Stimulated activated CD8-positive, alpha-beta memory T cell treated with anti-CD3 and anti-CD28 coated beads, Interleukin-4, amount 100 ng/mL, for 48 hours (primary cell): ENCODE measurements at regions not wholly inside any gene's neighbourhood (a gene's known extent, or its start where the extent isn't known, plus 50 kb on each side); places are given as distances from the start of the nearest gene placed in this dataset.

Experiments
- DNase-seq: peaks from one replicate; pipeline ENCODE4 v3.0.0-alpha.2; 2020

- DNase-seq = no peak
Measured at GRCh38 chr3:107061466-107061865, 315.8 kb upstream of the CCDC54 start.

DNA sequence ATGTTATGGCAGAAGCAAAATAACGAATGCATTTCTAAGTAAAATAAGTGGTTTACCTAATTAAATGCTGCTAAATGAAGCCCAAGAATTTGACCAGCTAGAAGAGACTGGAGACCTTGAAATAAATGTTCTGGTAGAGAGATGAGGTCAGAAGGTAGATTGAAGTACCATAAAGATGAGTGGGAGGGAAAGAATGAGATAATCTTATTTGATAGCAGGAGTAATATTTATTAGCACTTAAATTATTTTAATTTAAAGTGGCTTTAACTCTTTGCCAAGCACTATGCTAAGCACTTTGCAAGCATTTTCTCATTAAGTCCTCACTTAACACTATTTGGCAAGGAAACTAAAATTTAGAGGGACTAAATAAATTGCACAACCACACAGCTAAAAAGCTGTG, 314.9 kb upstream of the CCDC54 start:
- no peak for DNase-seq

DNA sequence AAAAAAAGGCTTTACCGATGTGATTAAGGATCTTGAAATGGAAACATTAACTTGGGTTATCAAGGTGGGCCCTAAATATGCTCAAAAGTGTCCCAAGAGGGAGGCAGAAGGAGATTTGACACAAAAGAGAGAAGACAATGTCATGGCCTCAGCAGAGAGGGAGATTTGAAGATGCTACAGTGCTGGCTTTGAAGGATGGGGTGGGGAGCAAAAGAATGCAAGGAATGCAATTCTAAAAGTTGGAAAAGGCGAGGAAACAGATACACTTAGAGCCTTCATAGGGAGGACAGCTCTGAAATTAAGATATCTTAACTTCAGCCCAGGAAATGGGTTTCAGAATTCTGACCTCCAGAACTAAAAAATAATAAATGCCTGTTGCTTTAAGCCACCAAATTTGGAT, 314.5 kb upstream of the CCDC54 start:
- no peak for DNase-seq

- no peak for DNase-seq
Measured at GRCh38 chr3:107063351-107063750, 313.9 kb upstream of the CCDC54 start.

GRCh38 chr3:107064405-107065060, 312.7 kb upstream of the CCDC54 start:
- peak; percentile 77 for DNase-seq

GRCh38 chr3:107065094-107065861, 312.0 kb upstream of the CCDC54 start:
- no peak for DNase-seq

DNA sequence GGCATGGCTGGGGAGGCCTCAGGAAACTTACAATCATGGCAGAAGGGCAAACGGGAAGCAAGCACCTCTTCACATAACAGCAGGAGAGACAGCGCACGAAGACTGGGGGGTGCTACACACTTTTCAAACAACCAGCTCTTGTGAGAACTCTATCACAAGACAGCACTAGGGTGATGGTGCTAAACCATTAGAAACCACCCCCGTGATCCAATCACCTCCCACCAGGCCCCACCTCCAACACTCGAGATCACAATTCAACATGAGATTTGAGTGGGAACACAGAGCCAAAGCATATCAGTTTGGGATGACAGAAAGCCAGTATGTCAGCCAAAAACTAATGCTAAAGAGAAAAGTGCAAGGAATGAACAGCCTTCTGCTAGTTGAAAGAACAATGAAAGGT, 309.8 kb upstream of the CCDC54 start:
- DNase-seq = no peak

DNA sequence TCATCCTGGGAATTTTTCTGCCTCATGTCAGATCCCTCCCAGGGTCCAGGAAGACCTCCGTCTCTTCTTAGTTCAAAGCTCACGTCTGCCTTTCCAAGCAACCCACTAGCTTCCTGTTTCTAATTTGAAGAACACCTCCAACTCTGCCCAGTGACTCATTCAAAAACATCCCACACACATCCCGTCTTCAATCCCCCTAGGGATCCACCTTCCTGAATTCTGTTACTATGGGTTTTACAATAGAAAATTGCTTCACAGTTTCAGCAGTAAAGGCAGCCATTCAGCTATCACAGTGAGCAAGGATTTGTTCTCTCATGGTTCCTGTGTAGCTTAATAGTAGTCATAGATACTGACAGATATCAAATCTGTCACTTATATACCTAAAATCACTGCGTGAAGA, 308.3 kb upstream of the CCDC54 start:
- no peak for DNase-seq

GRCh38 chr3:107076946-107077345, 300.3 kb upstream of the CCDC54 start:
- no peak for DNase-seq

DNA sequence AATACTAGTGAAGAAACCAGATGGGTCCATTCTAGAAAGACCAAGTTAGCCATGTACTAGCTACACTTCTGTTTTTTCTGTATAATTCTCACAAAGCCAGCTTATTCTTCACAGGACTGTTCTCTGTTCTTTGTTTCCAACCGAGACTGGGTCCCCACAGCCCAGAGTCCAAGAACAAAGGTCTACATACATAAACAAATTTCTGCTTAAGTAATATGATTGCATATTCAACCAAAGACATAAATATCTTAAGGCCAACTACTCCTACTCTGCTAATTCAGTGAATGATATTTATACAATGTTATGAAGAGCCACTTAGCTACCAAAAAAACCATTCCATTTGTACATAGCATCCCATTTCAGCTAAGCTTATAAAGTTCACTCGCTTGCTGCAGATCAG, 299.8 kb upstream of the CCDC54 start:
- DNase-seq = no peak

DNA sequence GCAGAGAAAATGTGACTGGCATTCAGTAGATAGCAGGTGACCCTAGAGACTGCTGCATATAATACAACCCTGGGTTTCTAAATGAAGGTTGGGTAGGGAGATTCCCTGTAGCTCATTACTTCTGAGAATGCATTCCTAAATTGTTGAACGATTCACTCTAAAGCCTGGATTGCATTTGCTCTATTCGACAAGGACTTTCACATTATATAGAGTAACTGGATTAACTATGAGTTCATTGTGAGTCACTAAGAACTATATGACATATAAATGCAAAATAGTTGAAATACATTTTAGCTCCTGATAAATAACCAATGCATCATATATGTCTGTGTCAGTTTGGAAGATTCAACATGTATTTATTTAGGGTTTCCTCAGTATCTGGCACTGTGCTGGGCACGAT, 294.7 kb upstream of the CCDC54 start:
- DNase-seq = no peak

DNA sequence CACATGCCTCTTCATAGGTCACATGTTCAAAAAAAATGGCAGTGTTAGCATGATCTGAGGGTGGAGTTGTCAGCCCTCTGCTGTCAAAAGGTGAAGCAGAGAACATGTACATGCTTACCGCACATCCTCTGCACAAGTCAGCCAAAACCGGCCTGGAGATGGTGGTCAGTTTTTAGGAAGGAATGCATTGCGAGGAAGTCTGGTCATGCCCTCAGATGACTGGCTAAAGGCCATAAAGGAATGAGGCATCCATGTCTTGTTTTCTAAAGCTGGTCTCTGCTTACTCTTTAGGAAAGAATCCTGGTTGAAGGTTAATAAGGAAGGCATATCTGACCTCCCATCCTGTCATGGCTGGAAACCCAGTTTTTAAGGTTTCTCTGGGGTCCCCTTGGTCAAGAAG, 292.0 kb upstream of the CCDC54 start:
- no peak for DNase-seq

GRCh38 chr3:107092121-107092520, 285.1 kb upstream of the CCDC54 start:
- no peak for DNase-seq

DNA sequence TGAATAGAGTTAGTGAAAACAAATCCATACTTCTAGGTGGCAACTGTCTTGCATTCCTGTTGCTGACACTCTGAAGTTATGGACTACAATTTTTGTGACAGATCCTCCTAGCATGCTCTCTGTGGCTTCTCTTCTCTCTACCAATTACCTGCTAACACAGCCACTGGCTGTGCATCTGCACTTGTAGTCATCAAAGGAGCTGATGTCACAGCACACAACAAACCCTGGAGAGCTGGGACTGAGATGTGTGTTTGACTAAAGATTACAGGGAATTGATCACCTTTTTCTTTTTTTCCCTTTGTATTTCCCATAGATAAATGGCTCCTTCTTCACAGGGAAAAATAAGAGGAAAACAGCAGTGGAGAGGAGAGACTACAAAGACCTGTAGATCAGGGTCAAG, 278.4 kb upstream of the CCDC54 start:
- no peak for DNase-seq

DNA sequence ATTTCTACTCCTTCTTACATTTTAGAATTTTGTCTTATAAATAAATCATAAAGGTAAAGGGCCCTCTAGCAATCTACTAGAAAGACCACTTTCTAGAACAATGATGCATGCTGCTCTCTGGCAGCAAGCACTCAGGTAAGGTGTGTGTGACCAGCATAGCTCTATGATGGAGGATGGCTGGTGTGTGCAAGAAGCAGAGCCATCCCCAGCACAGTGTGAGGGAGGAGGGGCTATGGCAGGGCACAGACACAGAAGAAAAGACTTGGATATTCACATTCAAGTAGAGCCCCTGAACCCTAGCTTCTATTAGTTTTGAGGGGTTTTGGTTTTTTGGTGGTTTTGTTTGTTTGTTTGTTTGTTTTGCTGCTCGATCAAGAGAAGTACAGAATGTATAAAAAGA, 277.1 kb upstream of the CCDC54 start:
- no peak for DNase-seq

- DNase-seq = no peak
Measured at GRCh38 chr3:107100573-107100972, 276.7 kb upstream of the CCDC54 start.

DNA sequence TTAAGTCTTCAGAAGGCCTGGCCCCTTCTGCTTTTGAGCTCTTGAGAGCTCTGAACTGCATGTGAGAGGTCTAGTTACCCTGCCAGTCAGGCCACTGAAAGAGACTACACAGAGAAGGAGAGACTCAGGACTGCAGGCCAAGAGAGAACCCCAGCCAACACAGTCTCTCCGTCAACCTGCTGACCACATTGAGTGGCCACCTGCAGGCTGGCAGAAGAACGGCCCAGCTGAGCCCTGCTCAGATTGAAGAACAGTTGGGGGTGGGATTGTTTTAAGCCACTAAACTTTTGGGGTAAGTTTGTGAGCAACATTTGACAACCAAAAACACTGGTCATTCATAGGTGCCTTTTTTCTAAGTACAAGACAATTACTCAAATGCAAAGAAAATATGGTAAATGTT, 273.5 kb upstream of the CCDC54 start:
- no peak for DNase-seq

DNA sequence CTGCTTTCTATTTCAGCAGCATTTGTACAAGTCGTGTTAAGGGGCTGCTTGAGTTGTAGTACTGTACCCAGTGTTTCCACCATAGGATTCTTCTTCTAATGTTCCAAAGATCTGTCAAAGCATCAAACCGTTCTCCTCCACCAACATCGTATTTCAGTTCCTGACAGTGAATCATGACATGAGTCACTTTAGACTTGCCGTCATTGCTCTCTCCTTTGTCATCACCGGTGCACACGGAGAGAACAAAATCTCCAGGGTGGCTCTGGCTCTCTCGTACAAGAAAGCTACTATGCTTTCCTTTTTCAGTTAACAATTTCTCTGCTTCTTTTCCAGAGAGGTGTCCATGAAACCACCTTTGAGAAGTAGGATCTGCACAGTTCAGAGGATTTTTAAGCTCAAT, 270.9 kb upstream of the CCDC54 start:
- no peak for DNase-seq

- DNase-seq = no peak
Measured at GRCh38 chr3:107106907-107107306, 270.3 kb upstream of the CCDC54 start.

DNA sequence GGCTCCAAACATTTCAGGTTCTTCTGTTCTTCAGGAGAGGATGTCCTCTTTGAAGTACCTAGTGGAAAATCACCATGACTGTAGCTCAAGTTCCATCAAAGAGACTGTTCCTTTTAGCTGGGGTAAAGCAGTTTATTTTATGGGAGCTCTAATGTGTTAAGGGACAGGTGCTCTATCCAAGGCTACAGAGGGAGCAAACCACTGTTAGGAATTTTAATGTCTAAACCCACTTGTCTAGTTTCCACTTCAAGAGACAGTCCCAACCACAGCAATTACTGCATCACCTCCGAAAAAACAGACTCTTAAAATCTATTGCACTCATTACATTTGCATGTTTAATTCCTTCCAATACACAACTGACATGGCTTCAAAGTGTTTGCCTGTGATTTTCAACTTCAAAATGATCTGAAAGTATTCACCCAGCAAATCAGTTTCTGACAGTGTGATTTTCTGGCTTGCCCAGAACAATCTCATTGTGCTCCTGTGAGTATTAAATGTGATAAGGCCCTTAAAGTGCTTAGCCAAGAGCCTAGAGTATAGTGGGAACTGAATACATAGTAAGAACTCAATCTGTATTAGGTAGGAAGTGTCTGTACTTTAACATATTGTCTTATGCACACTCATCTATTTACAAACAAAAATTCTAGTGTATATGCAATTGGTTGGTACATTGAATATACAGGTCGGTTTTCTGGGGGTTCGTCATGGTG, 266.5 kb upstream of the CCDC54 start:
- DNase-seq = no peak

GRCh38 chr3:107111872-107112271, 265.4 kb upstream of the CCDC54 start:
- no peak for DNase-seq

DNA sequence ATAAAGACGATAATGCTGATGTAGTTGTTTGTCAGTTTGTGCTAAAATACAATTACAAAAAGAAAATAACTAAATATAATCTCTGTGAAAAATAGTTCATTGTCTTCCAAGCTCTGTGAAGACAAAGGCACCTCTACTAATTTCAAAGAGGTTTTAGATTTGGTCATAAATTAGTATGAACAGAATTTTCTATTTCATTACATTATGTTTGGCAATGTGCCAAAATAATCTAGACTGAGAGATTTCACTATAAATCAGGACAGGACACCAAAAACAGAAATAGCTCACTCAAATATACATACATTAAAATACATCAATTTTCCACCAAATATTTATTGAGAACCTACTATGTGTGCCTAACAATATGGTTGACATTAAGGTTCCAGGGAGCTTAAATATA, 264.9 kb upstream of the CCDC54 start:
- no peak for DNase-seq

DNA sequence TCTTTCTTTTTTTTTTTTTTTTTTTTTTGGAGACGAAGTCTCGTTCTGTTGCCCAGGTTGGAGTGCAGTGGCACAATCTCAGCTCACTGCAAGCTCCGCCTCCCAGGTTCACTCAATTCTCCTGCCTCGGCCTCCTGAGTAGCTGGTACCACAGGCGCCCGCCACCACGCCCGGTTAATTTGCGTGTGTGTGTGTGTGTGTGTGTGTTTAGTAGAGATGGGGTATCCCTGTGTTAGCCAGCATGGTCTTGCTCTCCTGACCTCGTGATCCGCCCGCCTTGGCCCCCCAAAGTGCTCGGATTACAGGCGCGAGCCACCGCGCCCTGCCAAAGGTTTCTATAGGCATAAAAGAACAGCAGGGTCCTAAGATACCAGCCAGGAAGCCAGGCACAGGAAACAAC, 261.0 kb upstream of the CCDC54 start:
- DNase-seq = no peak

DNA sequence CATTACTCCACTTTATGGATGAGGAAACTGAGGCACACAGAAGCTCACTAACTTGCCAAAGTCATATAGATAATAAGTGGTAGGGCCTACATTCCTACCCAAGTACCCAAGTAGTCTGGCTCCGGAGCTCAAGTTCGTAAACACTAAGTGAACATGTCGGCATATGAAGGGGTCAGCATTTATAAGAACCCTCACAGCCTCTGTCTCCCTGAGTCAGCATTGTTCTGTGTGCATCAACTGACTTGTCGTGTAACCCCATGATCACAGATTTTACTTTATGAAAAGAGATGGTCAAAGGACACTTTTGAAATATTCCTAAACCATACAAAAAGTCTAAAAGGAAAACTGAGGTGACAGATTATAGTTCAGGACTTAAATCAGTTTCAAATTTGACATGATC, 260.1 kb upstream of the CCDC54 start:
- DNase-seq = no peak
